SK-N-SH (cell line): ENCODE measurements at regions not wholly inside any gene's neighbourhood (a gene's known extent, or its start where the extent isn't known, plus 50 kb on each side); places are given as distances from the start of the nearest gene placed in this dataset.
"Not testable (repeated sequence)": the region's sequence is repeated elsewhere in the genome, so short reads cannot be mapped to it uniquely, and the experiment has no call there.

Experiments
- CTCF ChIA-PET: fragments of 300-600, 350-600 bp; formaldehyde crosslinking; extraction: SDS; loops from one replicate; lab custom pipeline; 2021; lab: Yijun Ruan, JAX
- POLR2A ChIA-PET: fragments of 350-600 bp; sonication (Branson Sonifier 250); formaldehyde crosslinking; extraction: SDS; loops from one replicate; lab custom pipeline; 2020; ENCODE audit warnings: antibody characterized with exemption, inconsistent platforms; lab: Yijun Ruan, JAX
- DNase-seq: peaks from one replicate; pipeline ENCODE4 v3.0.0; 2012
- H2AFZ ChIP-seq: fragments of 200-600 bp; sonication (generic); 2 replicates; pipeline ENCODE4 v1.8.1; 2016; ENCODE audit warnings: antibody characterized with exemption, mild to moderate bottlenecking, low read depth
- H3F3A ChIP-seq: fragments of 200-600 bp; sonication (generic); replicated peaks from 2 replicates; pipeline ENCODE3; 2016; ENCODE audit warnings: antibody characterized with exemption, mild to moderate bottlenecking; ENCODE audit not compliant: insufficient read depth
- H3K27ac ChIP-seq, 2 experiments: fragments of 200-500 bp in 1 of 2; fragments of 200-600 bp in 1 of 2; sonication (Bioruptor generic) in 1 of 2; sonication (generic), shearing (Covaris generic) in 1 of 2; 2 replicates each; pipeline versions ENCODE4 v1.5.1 to v1.6.1; 2014 to 2016; ENCODE audit warnings: low read depth in 2 of 2, inconsistent platforms in 1 of 2, low read length in 1 of 2, mild to moderate bottlenecking in 1 of 2, mixed read lengths in 1 of 2
- H3K27me3 ChIP-seq: fragments of 200-600 bp; sonication (generic), shearing (Covaris generic); 2 replicates; pipeline ENCODE4 v1.6.1; 2016; ENCODE audit warnings: mixed run types; ENCODE audit not compliant: insufficient read depth
- H3K36me3 ChIP-seq, 2 experiments: fragments of 200-500 bp in 1 of 2; fragments of 200-600 bp in 1 of 2; sonication (Bioruptor generic) in 1 of 2; sonication (generic) in 1 of 2; replicated peaks in 1 of 2; 2 replicates each; pipeline versions ENCODE3 to v1.5.1; 2014 to 2016; ENCODE audit warnings: low read length in 1 of 2, mild to moderate bottlenecking in 1 of 2; ENCODE audit not compliant: insufficient read depth in 2 of 2, control insufficient read depth in 1 of 2
- H3K4me1 ChIP-seq, 2 experiments: fragments of 200-500 bp in 1 of 2; fragments of 200-600 bp in 1 of 2; sonication (Bioruptor generic) in 1 of 2; sonication (generic), shearing (Covaris generic) in 1 of 2; 2 replicates each; pipeline versions ENCODE4 v1.5.1 to v1.6.1; 2014 to 2016; ENCODE audit warnings: low read depth in 1 of 2, low read length in 1 of 2, mixed run types in 1 of 2; ENCODE audit not compliant: insufficient read depth in 2 of 2, control insufficient read depth in 1 of 2
- H3K4me2 ChIP-seq: fragments of 200-600 bp; sonication (generic), shearing (Covaris generic); 2 replicates; pipeline ENCODE4 v1.6.1; 2017; ENCODE audit warnings: mixed run types
- H3K4me3 ChIP-seq, 2 experiments: fragments of 200-500 bp in 1 of 2; fragments of 200-600 bp in 1 of 2; sonication (Bioruptor generic) in 1 of 2; sonication (generic), shearing (Covaris generic) in 1 of 2; 2 replicates each; pipeline versions ENCODE4 v1.5.1 to v1.8.1; 2014 to 2016; ENCODE audit warnings: low read depth in 2 of 2, inconsistent platforms in 1 of 2, low read length in 1 of 2, mild to moderate bottlenecking in 1 of 2, mixed read lengths in 1 of 2, moderate library complexity in 1 of 2
- H3K79me2 ChIP-seq: fragments of 200-600 bp; sonication (generic); 2 replicates; pipeline ENCODE4 v1.8.1; 2017; ENCODE audit warnings: mild to moderate bottlenecking; ENCODE audit not compliant: insufficient read depth
- H3K9ac ChIP-seq: fragments of 200-600 bp; sonication (generic); 2 replicates; pipeline ENCODE4 v1.6.1; 2017; ENCODE audit warnings: mixed run types
- H3K9me2 ChIP-seq: fragments of 200-600 bp; sonication (generic); 2 replicates; pipeline ENCODE4 v1.6.1; 2017; ENCODE audit warnings: mixed run types
- H3K9me3 ChIP-seq: fragments of 200-600 bp; sonication (generic); 2 replicates; pipeline ENCODE4 v1.6.1; 2017; ENCODE audit warnings: mixed run types, mild to moderate bottlenecking, moderate library complexity
- H4K20me1 ChIP-seq: fragments of 200-600 bp; sonication (generic); 2 replicates; pipeline ENCODE4 v1.6.1; 2017; ENCODE audit warnings: mild to moderate bottlenecking, mixed run types; ENCODE audit not compliant: insufficient read depth
- EP300 ChIP-seq, 2 experiments: IDR thresholded peaks; 2 replicates each; pipeline versions ENCODE4 v1.4.0 to v1.6.1; 2012; ENCODE audit warnings: borderline replicate concordance in 1 of 2, low read depth in 1 of 2, low read length in 1 of 2
- FOXM1 ChIP-seq: IDR thresholded peaks from 2 replicates; pipeline ENCODE4 v1.4.0; 2012; ENCODE audit warnings: low read depth, mild to moderate bottlenecking
- GABPA ChIP-seq: IDR thresholded peaks from 2 replicates; pipeline ENCODE4 v1.4.0; 2012; ENCODE audit warnings: low read depth, mild to moderate bottlenecking
- JUND ChIP-seq: IDR thresholded peaks from 2 replicates; pipeline ENCODE4 v1.4.0; 2012
- MEF2A ChIP-seq: IDR thresholded peaks from 2 replicates; pipeline ENCODE4 v1.4.0; 2012; ENCODE audit warnings: low read depth, borderline replicate concordance
- NFIC ChIP-seq: IDR thresholded peaks from 2 replicates; pipeline ENCODE4 v1.4.0; 2012; ENCODE audit warnings: borderline replicate concordance
- RCOR1 ChIP-seq: fragments of 150-350 bp; IDR thresholded peaks from 2 replicates; pipeline ENCODE4 v1.6.1; 2017; ENCODE audit warnings: antibody characterized with exemption, low read length
- RFX5 ChIP-seq: IDR thresholded peaks from 2 replicates; pipeline ENCODE4 v1.6.1; 2012; ENCODE audit warnings: mild to moderate bottlenecking, improper control_type of control experiment, low read length
- SIN3A ChIP-seq: IDR thresholded peaks from 2 replicates; pipeline ENCODE4 v1.6.1; 2012; ENCODE audit warnings: low read depth, mild to moderate bottlenecking, low read length, moderate library complexity, borderline replicate concordance
- SMC3 ChIP-seq: IDR thresholded peaks from 2 replicates; pipeline ENCODE4 v1.6.1; 2012; ENCODE audit warnings: low read depth, low read length, improper control_type of control experiment
- TEAD4 ChIP-seq: IDR thresholded peaks from 2 replicates; pipeline ENCODE4 v1.4.0; 2012; ENCODE audit warnings: mild to moderate bottlenecking, borderline replicate concordance; ENCODE audit not compliant: insufficient read depth
- WGBS: methylation state at CpG from one replicate; pipeline ENCODE4 v1.1.6; 2017; ENCODE audit warnings: low lambda C conversion rate; 5-methylcytosine and 5-hydroxymethylcytosine counted together
- TF ChIP-seq, protein P1 (sequence below): fragments of 150-350 bp; IDR thresholded peaks from 2 replicates; pipeline ENCODE4 v1.6.1; 2016; ENCODE audit warnings: mild to moderate bottlenecking, low read depth, low read length
- TF ChIP-seq, protein P2 (sequence below): fragments of 150-350 bp; IDR thresholded peaks from 2 replicates; pipeline ENCODE4 v1.6.1; 2017; ENCODE audit warnings: antibody characterized with exemption, low read length, low read depth, borderline replicate concordance

DNA sequence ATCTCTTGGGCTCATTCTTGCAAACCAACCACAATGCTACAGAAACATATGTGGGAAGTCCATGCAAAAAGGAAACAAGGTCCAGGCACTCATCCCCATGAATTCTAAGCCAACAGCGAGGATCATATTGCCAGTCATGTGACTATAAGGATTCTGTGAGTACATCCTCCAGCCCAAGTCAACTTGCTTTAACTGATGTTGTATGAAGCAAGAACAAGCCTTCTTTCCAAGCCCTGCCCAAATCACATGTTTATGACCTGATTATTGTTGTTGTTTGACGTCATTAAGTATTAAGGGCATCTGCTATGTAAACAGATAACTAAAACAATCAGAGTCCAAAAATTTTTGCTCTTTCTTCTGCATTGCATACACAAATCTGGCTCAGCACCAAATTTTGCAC lies 78.2 kb upstream of the MON1B start:
- Histone ChIP-seq H3K9me3 (no peaks in the 10 kb centered on the region), H3K9me2 (no peaks in the 10 kb centered on the region), H3K9ac (no peak overlapping the region), H3K27ac (no peak overlapping the region), H3K79me2 (no peaks in the 10 kb centered on the region)
- no peak for DNase-seq
- TF ChIP-seq, protein P1, sequence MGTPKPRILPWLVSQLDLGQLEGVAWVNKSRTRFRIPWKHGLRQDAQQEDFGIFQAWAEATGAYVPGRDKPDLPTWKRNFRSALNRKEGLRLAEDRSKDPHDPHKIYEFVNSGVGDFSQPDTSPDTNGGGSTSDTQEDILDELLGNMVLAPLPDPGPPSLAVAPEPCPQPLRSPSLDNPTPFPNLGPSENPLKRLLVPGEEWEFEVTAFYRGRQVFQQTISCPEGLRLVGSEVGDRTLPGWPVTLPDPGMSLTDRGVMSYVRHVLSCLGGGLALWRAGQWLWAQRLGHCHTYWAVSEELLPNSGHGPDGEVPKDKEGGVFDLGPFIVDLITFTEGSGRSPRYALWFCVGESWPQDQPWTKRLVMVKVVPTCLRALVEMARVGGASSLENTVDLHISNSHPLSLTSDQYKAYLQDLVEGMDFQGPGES: no peak
- TF ChIP-seq TEAD4 (no peak), SIN3A (no peak), NFIC (no peak), EP300 (IDR thresholded peaks at IDR 0.05; ENCODE audit: borderline replicate concordance in 1 of 2, low read depth in 1 of 2, low read length in 1 of 2) (no peak), MEF2A (no peak), SMC3 (no peak), RCOR1 (no peak)
- TF ChIP-seq, all 33 proteins: peak for 0
- no peaks in the 10 kb centered on the region for H4K20me1 ChIP-seq
- H3K27me3 ChIP-seq: no peaks in the 10 kb centered on the region
- no peaks in the 10 kb centered on the region for H3F3A ChIP-seq
- H3K4me3 ChIP-seq: no peak overlapping the region
- CTCF ChIA-PET: no interaction called here
- POLR2A ChIA-PET: no interaction called here
- H2AFZ ChIP-seq: no peak overlapping the region
- peaks cover 0 to 2% of the 10 kb centered on the region in 2 experiments; a peak in 1 of 4 replicates for H3K4me1 ChIP-seq
- 26% methylated on average over 2 of the region's 2 CpGs for WGBS
- H3K36me3 ChIP-seq: no peaks in the 10 kb centered on the region
- no peak overlapping the region for H3K4me2 ChIP-seq

DNA sequence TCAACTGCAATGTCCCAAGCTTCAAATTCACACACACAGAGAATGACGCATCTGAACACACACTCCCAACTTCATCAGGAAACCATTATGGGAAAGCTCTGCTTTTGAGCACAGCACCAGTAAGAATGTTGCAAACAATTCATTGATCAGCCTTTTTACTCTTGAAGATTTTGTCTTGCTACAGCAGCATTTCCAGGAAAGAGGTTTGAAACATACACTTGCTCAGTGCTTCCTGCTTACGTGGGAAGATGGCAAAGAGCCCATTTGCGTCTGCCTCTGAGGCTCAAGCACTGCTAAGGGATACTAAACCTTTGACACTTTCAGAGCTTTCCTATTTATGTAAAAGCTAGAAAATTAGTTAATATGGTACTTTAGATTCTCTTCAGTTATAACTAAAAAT lies 77.2 kb upstream of the MON1B start:
- no peak overlapping the region for H3K9ac ChIP-seq
- H3K27me3 ChIP-seq: no peaks in the 10 kb centered on the region
- DNase-seq: no peak

DNA sequence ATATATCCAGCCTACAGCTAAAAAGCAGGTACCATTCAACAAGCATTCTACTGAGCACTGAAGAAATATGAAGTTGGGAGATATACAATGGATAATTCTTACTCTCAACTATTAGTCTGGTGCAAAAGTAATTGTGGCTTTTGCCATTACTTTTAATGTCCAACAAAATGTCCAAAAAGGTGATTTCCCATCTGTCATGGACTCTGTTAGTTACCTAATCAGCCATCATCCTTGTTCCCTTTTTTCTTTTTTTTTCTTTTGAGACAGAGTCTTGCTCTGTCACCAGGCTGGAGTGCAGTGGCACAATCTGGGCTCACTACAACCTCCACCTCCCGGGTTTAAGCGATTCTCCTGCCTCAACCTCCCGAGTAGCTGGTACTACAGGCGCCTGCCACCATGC lies 76.6 kb upstream of the MON1B start:
- H3K4me2 ChIP-seq, POLR2A ChIA-PET, H3K27me3 ChIP-seq, H3K9me2 ChIP-seq, H2AFZ ChIP-seq, H4K20me1 ChIP-seq, DNase-seq, H3K27ac ChIP-seq, H3K9me3 ChIP-seq, H3K4me1 ChIP-seq, H3K4me3 ChIP-seq, H3K9ac ChIP-seq, H3K79me2 ChIP-seq, H3K36me3 ChIP-seq, H3F3A ChIP-seq: not testable (repeated sequence)
- 51% methylated on average over 4 of the region's 4 CpGs for WGBS
- CTCF ChIA-PET: interaction anchor here (1.5 kb wide), 2 partner anchors 11 to 88 kb away, joined by 3 to 4 read pairs; no protein-coding TSS in a partner anchor

More for the DNA sequence above, 77.2 kb upstream of the MON1B start:
- Histone ChIP-seq H3F3A (no peaks in the 10 kb centered on the region), H3K4me1 (peaks cover 0 to 3% of the 10 kb centered on the region in 2 experiments; a peak in 2 of 4 replicates), H3K4me3 (no peak overlapping the region), H3K4me2 (no peak overlapping the region), H3K79me2 (no peaks in the 10 kb centered on the region), H3K27ac (no peak overlapping the region), H3K9me2 (no peaks in the 10 kb centered on the region), H2AFZ (no peak overlapping the region), H4K20me1 (no peaks in the 10 kb centered on the region), H3K36me3 (no peaks in the 10 kb centered on the region)
- ChIA-PET CTCF (interaction anchor here (1.5 kb wide), 2 partner anchors 11 to 87 kb away, joined by 3 to 4 read pairs; no protein-coding TSS in a partner anchor), POLR2A (no interaction called here)
- TF ChIP-seq FOXM1: no peak
- TF ChIP-seq RFX5: no peak
- no peak for TF ChIP-seq MEF2A
- TF ChIP-seq, protein P2, sequence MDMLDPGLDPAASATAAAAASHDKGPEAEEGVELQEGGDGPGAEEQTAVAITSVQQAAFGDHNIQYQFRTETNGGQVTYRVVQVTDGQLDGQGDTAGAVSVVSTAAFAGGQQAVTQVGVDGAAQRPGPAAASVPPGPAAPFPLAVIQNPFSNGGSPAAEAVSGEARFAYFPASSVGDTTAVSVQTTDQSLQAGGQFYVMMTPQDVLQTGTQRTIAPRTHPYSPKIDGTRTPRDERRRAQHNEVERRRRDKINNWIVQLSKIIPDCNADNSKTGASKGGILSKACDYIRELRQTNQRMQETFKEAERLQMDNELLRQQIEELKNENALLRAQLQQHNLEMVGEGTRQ: no peak
- no peak for TF ChIP-seq JUND
- TF ChIP-seq, protein P1: no peak
- TF ChIP-seq GABPA: no peak
- TF ChIP-seq, all 33 proteins: peak for 0
- 49% methylated on average over 3 of the region's 3 CpGs for WGBS
- no peaks in the 10 kb centered on the region for H3K9me3 ChIP-seq
